ENCODE measurements at regions not wholly inside any gene's neighbourhood (a gene's known extent, or its start where the extent isn't known, plus 50 kb on each side); places are given as distances from the start of the nearest gene placed in this dataset.

GRCh38 chr2:16765356-16765755 is 99.7 kb upstream of the CYRIA start:
- TF ChIP-seq POLR2AphosphoS5 (IDR thresholded peaks at IDR 0.05), result no peak
- TF ChIP-seq CTCF (IDR thresholded peaks at IDR 0.05), result no peak
- TF ChIP-seq POLR2A (IDR thresholded peaks at IDR 0.05), result no peak
- Histone ChIP-seq H3K27ac (no peak overlapping the region), H3K9me3 (no peaks in the 10 kb centered on the region), H3K27me3 (replicated peaks; ENCODE audit: insufficient read depth) (no peaks in the 10 kb centered on the region), H3K36me3 (no peaks in the 10 kb centered on the region), H3K4me1 (replicated peaks) (no peaks in the 10 kb centered on the region), H3K4me3 (no peak overlapping the region)
- no peak for DNase-seq (ENCODE audit: low spot score)
- intact Hi-C loops (cut with DNase I), result no loop called here
- WGBS, result 59% methylated on average over 7 of the region's 7 CpGs

- Histone ChIP-seq H3K27me3 (replicated peaks; ENCODE audit: insufficient read depth) (no peaks in the 10 kb centered on the region), H3K9me3 (no peaks in the 10 kb centered on the region), H3K27ac (no peak overlapping the region), H3K4me3 (no peak overlapping the region), H3K4me1 (replicated peaks) (no peaks in the 10 kb centered on the region), H3K36me3 (no peaks in the 10 kb centered on the region)
- DNase-seq (ENCODE audit: low spot score), result no peak
- 92% methylated on average over 4 of the region's 4 CpGs for WGBS
- TF ChIP-seq POLR2AphosphoS5 (IDR thresholded peaks at IDR 0.05) (no peak), CTCF (IDR thresholded peaks at IDR 0.05) (no peak), POLR2A (IDR thresholded peaks at IDR 0.05) (no peak)
- intact Hi-C loops (cut with DNase I), result no loop called here
Measured at GRCh38 chr2:16764487-16764886, 98.9 kb upstream of the CYRIA start.

- intact Hi-C loops (cut with DNase I), result no loop called here
- Histone ChIP-seq H3K36me3 (no peaks in the 10 kb centered on the region), H3K4me3 (no peak overlapping the region), H3K27ac (no peak overlapping the region), H3K9me3 (no peaks in the 10 kb centered on the region), H3K4me1 (replicated peaks) (no peaks in the 10 kb centered on the region), H3K27me3 (replicated peaks; ENCODE audit: insufficient read depth) (no peaks in the 10 kb centered on the region)
- no peak for TF ChIP-seq CTCF (IDR thresholded peaks at IDR 0.05)
- no peak for DNase-seq (ENCODE audit: low spot score)
- 61% methylated on average over 4 of the region's 4 CpGs for WGBS
Measured at GRCh38 chr2:16763493-16763899, 97.9 kb upstream of the CYRIA start.

- no peaks in the 10 kb centered on the region for H3K9me3 ChIP-seq
- no peaks in the 10 kb centered on the region for H3K27me3 ChIP-seq (replicated peaks; ENCODE audit: insufficient read depth)
- H3K36me3 ChIP-seq, result no peaks in the 10 kb centered on the region
- DNase-seq (ENCODE audit: low spot score), result no peak
- 75% methylated on average over 2 of the region's 2 CpGs for WGBS
- H3K4me1 ChIP-seq (replicated peaks), result no peaks in the 10 kb centered on the region
- no peak overlapping the region for H3K4me3 ChIP-seq
- intact Hi-C loops (cut with DNase I), result no loop called here
- no peak overlapping the region for H3K27ac ChIP-seq
- no peak for TF ChIP-seq CTCF (IDR thresholded peaks at IDR 0.05)
- TF ChIP-seq POLR2AphosphoS5 (IDR thresholded peaks at IDR 0.05), result no peak
- no peak for TF ChIP-seq POLR2A (IDR thresholded peaks at IDR 0.05)
Measured at GRCh38 chr2:16763056-16763455, 97.4 kb upstream of the CYRIA start.

GRCh38 chr2:16760426-16760825 is 94.8 kb upstream of the CYRIA start:
- no peaks in the 10 kb centered on the region for H3K27me3 ChIP-seq (replicated peaks; ENCODE audit: insufficient read depth)
- intact Hi-C loops (cut with DNase I), result no loop called here
- no peak overlapping the region for H3K27ac ChIP-seq
- H3K4me1 ChIP-seq (replicated peaks), result no peaks in the 10 kb centered on the region
- TF ChIP-seq CTCF (IDR thresholded peaks at IDR 0.05) (no peak), POLR2AphosphoS5 (IDR thresholded peaks at IDR 0.05) (no peak), POLR2A (IDR thresholded peaks at IDR 0.05) (no peak)
- no peaks in the 10 kb centered on the region for H3K9me3 ChIP-seq
- H3K36me3 ChIP-seq, result no peaks in the 10 kb centered on the region
- no peak for DNase-seq (ENCODE audit: low spot score)
- no peak overlapping the region for H3K4me3 ChIP-seq
- 72% methylated on average over 3 of the region's 3 CpGs for WGBS

Measured in prostate gland (tissue), 2 donors.